Lower leg skin (tissue), 4 donors: ENCODE measurements at regions not wholly inside any gene's neighbourhood (a gene's known extent, or its start where the extent isn't known, plus 50 kb on each side); places are given as distances from the start of the nearest gene placed in this dataset.

Source experiments
- DNase-seq, 2 donors: peaks; one replicate each; pipeline ENCODE4 v3.0.0-alpha.2; 2019; ENCODE audit warnings: low spot score in 2 of 2
- H3K4me3 ChIP-seq: fragments of 200-600 bp; sonication (generic); 2 replicates; pipeline ENCODE4 v1.5.1; 2017; ENCODE audit warnings: mild to moderate bottlenecking, low read depth; ENCODE audit not compliant: poor library complexity, severe bottlenecking
- CTCF ChIP-seq, 3 donors: fragments of 450-650 bp; IDR thresholded peaks; one replicate each; pipeline ENCODE4 v1.5.1; 2016; ENCODE audit warnings: antibody characterized with exemption in 3 of 3, mild to moderate bottlenecking in 3 of 3, moderate library complexity in 2 of 3
- POLR2A ChIP-seq, 2 donors: fragments of 450-650 bp; IDR thresholded peaks; one replicate each; pipeline ENCODE4 v1.6.1; 2016 to 2017; ENCODE audit warnings: antibody characterized with exemption in 2 of 2, mild to moderate bottlenecking in 1 of 2, moderate library complexity in 1 of 2
- WGBS, 2 donors: methylation state at CpG; one replicate each; pipeline ENCODE4 v1.1.5; 2018; 5-methylcytosine and 5-hydroxymethylcytosine counted together
- intact Hi-C: fragments of 100-400 bp; cut with DNase I; formaldehyde crosslinking; loops from one replicate; pipeline ENCODE4 v1.15.0; 2023; ENCODE audit warnings: low total_unique reads

- no peak for TF ChIP-seq POLR2A (IDR thresholded peaks at IDR 0.05)
- no peak for TF ChIP-seq CTCF (IDR thresholded peaks at IDR 0.05)
- no peak for DNase-seq
- intact Hi-C loops, result no loop called here
- 59 to 92% methylated on average over 1 of the region's 1 CpG for WGBS, 2 donors
- no peak overlapping the region for H3K4me3 ChIP-seq
These were observed 153.4 kb downstream of the FMR1NB start for GRCh38 chrX:148134578-148134977.

DNA sequence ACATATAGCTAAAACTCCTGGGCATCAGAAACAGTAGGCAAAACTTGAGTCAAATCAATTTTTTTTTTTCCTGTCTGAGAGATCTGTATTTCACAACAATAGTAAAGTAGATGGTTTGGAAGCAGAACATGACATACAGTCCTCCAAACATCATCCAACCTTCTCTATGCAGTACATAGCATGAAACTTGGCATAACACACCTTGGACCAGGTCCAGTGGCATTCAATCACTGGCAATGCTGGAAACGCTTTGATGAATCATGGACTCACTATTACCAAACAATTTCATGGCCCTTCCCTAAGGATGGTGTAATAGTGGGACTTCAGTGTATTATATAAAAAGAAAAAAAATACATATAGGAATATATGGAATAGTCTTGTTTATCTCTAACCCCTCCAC, 154.6 kb downstream of the FMR1NB start:
- WGBS, 2 donors, result 17 to 31% methylated on average over 1 of the region's 1 CpG
- no peak overlapping the region for H3K4me3 ChIP-seq
- peak in 1 of 2 donors; percentile 20 for DNase-seq
- intact Hi-C loops, result no loop called here
- TF ChIP-seq POLR2A (IDR thresholded peaks at IDR 0.05) (no peak), CTCF (IDR thresholded peaks at IDR 0.05) (no peak)

DNA sequence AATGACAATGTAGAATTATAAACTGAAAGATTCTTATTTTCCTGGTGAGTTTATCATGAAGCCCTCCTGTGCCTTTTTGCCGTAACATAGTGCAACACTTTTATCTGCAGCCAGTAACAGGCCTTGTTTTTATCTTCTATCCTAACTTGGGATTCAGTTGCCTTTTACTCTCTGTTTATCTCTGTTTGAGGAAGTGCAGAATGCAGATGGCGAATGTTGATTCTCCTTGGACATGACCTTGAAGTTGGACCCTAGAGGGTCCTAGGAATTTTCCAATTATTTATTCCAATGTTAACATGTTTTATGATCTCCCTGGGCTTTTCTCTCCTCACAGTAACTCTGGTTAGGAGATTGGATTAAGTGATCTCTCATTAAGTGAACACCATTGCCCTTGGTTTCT, 165.0 kb downstream of the FMR1NB start:
- WGBS, 2 donors, result 75 to 84% methylated on average over 2 of the region's 2 CpGs
- no peak for DNase-seq
- intact Hi-C loops, result no loop called here
- H3K4me3 ChIP-seq, result no peak overlapping the region
- no peak for TF ChIP-seq CTCF (IDR thresholded peaks at IDR 0.05)
- TF ChIP-seq POLR2A (IDR thresholded peaks at IDR 0.05), result no peak

- intact Hi-C loops, result no loop called here
- DNase-seq, result no peak
- H3K4me3 ChIP-seq, result no peak overlapping the region
- TF ChIP-seq CTCF (IDR thresholded peaks at IDR 0.05) (no peak), POLR2A (IDR thresholded peaks at IDR 0.05) (no peak)
- 73 to 76% methylated on average over 1 of the region's 1 CpG for WGBS, 2 donors
These were observed 175.8 kb downstream of the FMR1NB start for GRCh38 chrX:148156986-148157385.

GRCh38 chrX:148159796-148160195, 178.7 kb downstream of the FMR1NB start:
- no peak for DNase-seq
- TF ChIP-seq POLR2A (IDR thresholded peaks at IDR 0.05), result no peak
- no peak for TF ChIP-seq CTCF (IDR thresholded peaks at IDR 0.05)
- H3K4me3 ChIP-seq, result no peak overlapping the region
- intact Hi-C loops, result no loop called here

GRCh38 chrX:148161701-148162100, 180.6 kb downstream of the FMR1NB start:
- no peak for DNase-seq
- intact Hi-C loops, result no loop called here
- WGBS, 2 donors, result 58 to 62% methylated on average over 6 of the region's 6 CpGs
- no peak overlapping the region for H3K4me3 ChIP-seq
- TF ChIP-seq CTCF (IDR thresholded peaks at IDR 0.05), result no peak
- no peak for TF ChIP-seq POLR2A (IDR thresholded peaks at IDR 0.05)
